Mammary epithelial cell (primary cell): ENCODE measurements at regions not wholly inside any gene's neighbourhood (a gene's known extent, or its start where the extent isn't known, plus 50 kb on each side); places are given as distances from the start of the nearest gene placed in this dataset.

Source experiments
- CTCF ChIP-seq, 2 donors: IDR thresholded peaks in 1 of 2; conservative IDR thresholded peaks in 1 of 2; 2 replicates each; pipeline ENCODE4 v1.5.1; 2011 to 2012; ENCODE audit warnings: inconsistent platforms in 2 of 2, low read length in 2 of 2, mild to moderate bottlenecking in 2 of 2, control low read depth in 1 of 2, low read depth in 1 of 2; ENCODE audit not compliant: insufficient read depth in 1 of 2; ENCODE audit errors: extremely low read depth in 1 of 2
- EZH2 ChIP-seq: IDR thresholded peaks from 2 replicates; pipeline ENCODE4 v1.6.1; 2012; ENCODE audit warnings: low read length, inconsistent platforms, borderline replicate concordance

GRCh38 chr11:123338997-123339752 lies 90.9 kb upstream of the GRAMD1B start:
- TF ChIP-seq CTCF (conservative IDR thresholded peaks at IDR 0.05 in 1 of 2, IDR thresholded peaks at IDR 0.05 in 1 of 2; ENCODE audit: extremely low read depth in 1 of 2, insufficient read depth in 1 of 2, low read depth in 1 of 2, low read length in 2 of 2), result no peak
- TF ChIP-seq EZH2, result no peak
